ENCODE measurements at regions not wholly inside any gene's neighbourhood (a gene's known extent, or its start where the extent isn't known, plus 50 kb on each side); places are given as distances from the start of the nearest gene placed in this dataset.

GRCh38 chr11:80967649-80968048 is 1526.8 kb upstream of the TENM4 start:
- FAIRE-seq: no peak
- H3K4me3 ChIP-seq (ENCODE audit: low read depth, low read length): no peak overlapping the region
- TF ChIP-seq CTCF (IDR thresholded peaks at IDR 0.05; ENCODE audit: insufficient read depth, low read length, severe bottlenecking): no peak

GRCh38 chr11:80960381-80961029 is 1519.7 kb upstream of the TENM4 start:
- H3K4me3 ChIP-seq (ENCODE audit: low read depth, low read length): no peak overlapping the region
- TF ChIP-seq CTCF (IDR thresholded peaks at IDR 0.05; ENCODE audit: insufficient read depth, low read length, severe bottlenecking): no peak

More at GRCh38 chr11:80967649-80968048, 1526.8 kb upstream of the TENM4 start:
- DNase-seq (ENCODE audit: low read depth): no peak
- no peaks in the 10 kb centered on the region for H3K27me3 ChIP-seq (ENCODE audit: control insufficient read depth, insufficient read depth, low read length)
- H3K36me3 ChIP-seq (ENCODE audit: control insufficient read depth, insufficient read depth, low read length): no peaks in the 10 kb centered on the region

DNA sequence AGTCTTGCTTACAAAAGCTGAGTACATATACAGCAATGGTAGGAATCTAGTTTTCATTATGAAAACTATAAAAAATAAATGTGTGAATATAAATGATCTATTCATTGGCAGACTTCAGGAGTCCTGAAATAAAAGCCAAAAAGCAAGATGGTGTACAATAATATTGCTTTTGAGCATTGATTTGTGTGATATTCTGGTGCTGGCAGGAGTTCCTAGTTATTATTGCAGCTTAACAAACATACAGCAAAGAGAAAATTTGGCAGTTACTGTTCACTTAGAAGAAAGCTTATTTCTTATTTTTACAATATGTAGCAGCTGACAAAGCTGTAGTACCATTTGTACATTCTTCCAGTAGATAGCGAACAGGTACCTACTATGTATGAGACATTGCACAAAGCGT is 1518.9 kb upstream of the TENM4 start:
- Histone ChIP-seq H3K36me3 (ENCODE audit: control insufficient read depth, insufficient read depth, low read length) (no peaks in the 10 kb centered on the region), H3K4me3 (ENCODE audit: low read depth, low read length) (no peak overlapping the region), H3K27me3 (ENCODE audit: control insufficient read depth, insufficient read depth, low read length) (no peaks in the 10 kb centered on the region)
- TF ChIP-seq CTCF (IDR thresholded peaks at IDR 0.05; ENCODE audit: insufficient read depth, low read length, severe bottlenecking): no peak
- DNase-seq (ENCODE audit: low read depth) (no peak), FAIRE-seq (no peak)

More at GRCh38 chr11:80960381-80961029, 1519.7 kb upstream of the TENM4 start:
- Histone ChIP-seq H3K27me3 (ENCODE audit: control insufficient read depth, insufficient read depth, low read length) (no peaks in the 10 kb centered on the region), H3K36me3 (ENCODE audit: control insufficient read depth, insufficient read depth, low read length) (no peaks in the 10 kb centered on the region)
- peak; percentile 61 for DNase-seq (ENCODE audit: low read depth)
- no peak for FAIRE-seq

DNA sequence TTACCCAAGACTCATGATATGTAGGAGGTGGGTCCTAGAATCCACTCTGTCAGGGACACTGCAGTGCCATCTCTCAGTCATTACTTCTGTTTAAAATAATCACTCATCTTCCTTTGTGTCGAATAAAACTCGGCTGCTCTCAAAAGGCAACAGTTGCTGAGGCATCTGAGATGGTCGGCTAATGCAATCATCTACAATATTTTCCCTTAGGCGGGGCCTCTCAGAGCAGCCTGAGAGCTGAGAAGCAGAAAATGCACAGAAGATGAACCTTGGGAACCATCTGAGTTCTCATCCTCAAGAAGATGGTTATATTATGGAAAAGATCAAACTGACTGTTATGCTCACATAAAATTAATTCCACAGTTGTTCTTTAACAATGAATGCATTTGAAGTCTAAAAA is 1518.2 kb upstream of the TENM4 start:
- DNase-seq (ENCODE audit: low read depth) (no peak), FAIRE-seq (no peak)
- no peak overlapping the region for H3K4me3 ChIP-seq (ENCODE audit: low read depth, low read length)
- no peaks in the 10 kb centered on the region for H3K36me3 ChIP-seq (ENCODE audit: control insufficient read depth, insufficient read depth, low read length)
- TF ChIP-seq CTCF (IDR thresholded peaks at IDR 0.05; ENCODE audit: insufficient read depth, low read length, severe bottlenecking): no peak
- H3K27me3 ChIP-seq (ENCODE audit: control insufficient read depth, insufficient read depth, low read length): no peaks in the 10 kb centered on the region

DNA sequence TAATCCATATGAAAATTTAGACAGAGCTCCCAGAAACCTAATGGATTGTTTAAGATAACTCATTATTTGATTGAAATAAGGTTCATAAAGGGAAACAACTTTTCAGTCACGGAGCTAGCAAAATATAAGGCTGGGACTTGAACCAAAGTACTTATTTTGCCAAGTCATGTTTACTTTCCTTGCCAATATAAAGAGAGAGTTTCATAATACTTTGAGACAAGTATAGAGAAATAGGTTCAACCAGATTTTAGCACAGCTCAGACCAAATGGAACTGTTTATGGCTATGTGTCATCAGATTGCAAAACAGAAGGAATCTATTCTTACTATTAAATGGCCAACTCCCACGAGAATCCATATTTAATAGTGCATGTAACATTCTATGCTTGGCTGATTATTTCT is 1517.5 kb upstream of the TENM4 start:
- FAIRE-seq (no peak), DNase-seq (ENCODE audit: low read depth) (peak; percentile 93)
- no peak for TF ChIP-seq CTCF (IDR thresholded peaks at IDR 0.05; ENCODE audit: insufficient read depth, low read length, severe bottlenecking)
- Histone ChIP-seq H3K36me3 (ENCODE audit: control insufficient read depth, insufficient read depth, low read length) (no peaks in the 10 kb centered on the region), H3K4me3 (ENCODE audit: low read depth, low read length) (no peak overlapping the region), H3K27me3 (ENCODE audit: control insufficient read depth, insufficient read depth, low read length) (no peaks in the 10 kb centered on the region)

- no peak for DNase-seq (ENCODE audit: low read depth)
- FAIRE-seq: no peak
- no peak for TF ChIP-seq CTCF (IDR thresholded peaks at IDR 0.05; ENCODE audit: insufficient read depth, low read length, severe bottlenecking)
- Histone ChIP-seq H3K36me3 (ENCODE audit: control insufficient read depth, insufficient read depth, low read length) (no peaks in the 10 kb centered on the region), H3K4me3 (ENCODE audit: low read depth, low read length) (no peak overlapping the region), H3K27me3 (ENCODE audit: control insufficient read depth, insufficient read depth, low read length) (no peaks in the 10 kb centered on the region)
Measured at GRCh38 chr11:80955588-80955987, 1514.8 kb upstream of the TENM4 start.
